Ishikawa (cell line): ENCODE measurements at regions not wholly inside any gene's neighbourhood (a gene's known extent, or its start where the extent isn't known, plus 50 kb on each side); places are given as distances from the start of the nearest gene placed in this dataset.

Source experiments
- CREB1 ChIP-seq: IDR thresholded peaks from 2 replicates; pipeline ENCODE4 v1.6.1; 2012; ENCODE audit warnings: low read depth
- EP300 ChIP-seq: IDR thresholded peaks from 2 replicates; pipeline ENCODE4 v1.6.1; 2012; ENCODE audit warnings: borderline replicate concordance
- FOXM1 ChIP-seq: IDR thresholded peaks from 2 replicates; pipeline ENCODE4 v1.6.1; 2012; ENCODE audit warnings: low read depth, borderline replicate concordance
- MAX ChIP-seq: IDR thresholded peaks from 2 replicates; pipeline ENCODE4 v1.6.1; 2012
- NFIC ChIP-seq: IDR thresholded peaks from 2 replicates; pipeline ENCODE4 v1.6.1; 2012
- RAD21 ChIP-seq: IDR thresholded peaks from 2 replicates; pipeline ENCODE4 v1.6.1; 2012; ENCODE audit warnings: low read depth
- REST ChIP-seq: IDR thresholded peaks from 2 replicates; pipeline ENCODE4 v1.6.1; 2012; ENCODE audit warnings: low read depth, mild to moderate bottlenecking
- TAF1 ChIP-seq: IDR thresholded peaks from 2 replicates; pipeline ENCODE4 v1.6.1; 2012; ENCODE audit warnings: low read depth, mild to moderate bottlenecking
- USF1 ChIP-seq: IDR thresholded peaks from 2 replicates; pipeline ENCODE4 v1.6.1; 2012
- YY1 ChIP-seq: IDR thresholded peaks from 2 replicates; pipeline ENCODE4 v1.6.1; 2012; ENCODE audit warnings: low read depth
- ZBTB7A ChIP-seq: IDR thresholded peaks from 2 replicates; pipeline ENCODE4 v1.6.1; 2012; ENCODE audit warnings: low read depth

- TF ChIP-seq NFIC (no peak), REST (no peak), ZBTB7A (no peak), EP300 (no peak), YY1 (no peak), FOXM1 (no peak), CREB1 (no peak), MAX (no peak), USF1 (no peak), RAD21 (no peak), TAF1 (no peak)
These were observed 278.5 kb downstream of the MATN1 start for GRCh38 chr1:30444850-30445249.
